ENCODE measurements at regions not wholly inside any gene's neighbourhood (a gene's known extent, or its start where the extent isn't known, plus 50 kb on each side); places are given as distances from the start of the nearest gene placed in this dataset.

DNA sequence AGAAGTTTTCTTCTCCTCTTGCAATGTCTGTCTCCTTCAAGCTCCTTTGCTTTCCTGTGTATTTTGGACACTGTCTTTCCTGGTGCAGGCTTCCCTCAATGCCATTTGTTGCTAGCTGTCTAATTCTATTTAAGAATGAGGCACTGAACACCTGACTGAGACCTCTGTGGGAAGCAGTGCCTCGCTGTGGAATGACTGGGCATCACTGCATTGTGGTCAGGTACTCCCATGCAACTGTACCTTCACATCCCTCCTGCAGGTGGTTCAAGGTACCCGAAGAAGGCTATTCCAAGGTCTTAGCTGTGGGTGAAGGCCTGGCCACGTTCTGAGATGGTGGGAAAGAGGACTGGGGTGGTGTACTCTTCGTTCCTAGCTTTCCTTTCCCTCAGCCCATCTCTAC, 152.8 kb upstream of the CTAGE1 start:
- no peak for DNase-seq

DNA sequence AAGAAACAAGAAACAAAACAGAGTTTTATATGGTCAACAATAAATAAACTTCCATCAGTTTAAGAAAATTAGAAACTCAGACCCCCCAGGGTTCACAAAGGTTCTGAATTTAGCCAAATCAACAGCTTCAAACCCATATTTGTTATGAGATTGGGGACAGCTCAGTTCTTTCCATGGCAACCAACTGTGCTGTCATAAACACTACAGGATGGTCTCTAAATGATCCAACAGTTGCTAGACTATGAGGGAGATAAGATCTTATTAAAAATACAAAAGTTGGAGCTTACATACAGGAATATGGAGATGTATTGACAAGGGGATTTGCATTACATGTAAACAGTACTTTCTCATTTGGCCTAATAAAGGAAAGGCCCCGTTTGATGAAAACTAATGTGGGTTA, 154.6 kb upstream of the CTAGE1 start:
- no peak for DNase-seq

DNA sequence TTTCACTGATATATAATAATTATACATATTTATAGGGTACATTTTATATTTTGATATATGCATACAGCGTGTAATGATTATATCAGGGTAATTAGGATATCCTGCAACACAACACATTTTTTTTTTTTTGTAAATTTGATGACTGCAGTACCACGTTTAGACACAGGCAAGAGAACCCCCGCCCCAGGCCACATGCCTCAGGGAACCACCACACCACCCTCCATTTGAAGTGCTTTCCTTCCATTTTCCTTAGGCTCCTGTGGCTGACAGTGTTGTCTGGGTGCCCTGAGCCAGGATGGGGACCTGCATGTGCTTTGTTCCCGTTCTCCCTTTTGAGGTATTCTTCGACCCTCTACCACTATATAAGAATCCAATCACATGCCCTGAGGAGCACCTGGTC, 161.6 kb upstream of the CTAGE1 start:
- no peak for DNase-seq

DNA sequence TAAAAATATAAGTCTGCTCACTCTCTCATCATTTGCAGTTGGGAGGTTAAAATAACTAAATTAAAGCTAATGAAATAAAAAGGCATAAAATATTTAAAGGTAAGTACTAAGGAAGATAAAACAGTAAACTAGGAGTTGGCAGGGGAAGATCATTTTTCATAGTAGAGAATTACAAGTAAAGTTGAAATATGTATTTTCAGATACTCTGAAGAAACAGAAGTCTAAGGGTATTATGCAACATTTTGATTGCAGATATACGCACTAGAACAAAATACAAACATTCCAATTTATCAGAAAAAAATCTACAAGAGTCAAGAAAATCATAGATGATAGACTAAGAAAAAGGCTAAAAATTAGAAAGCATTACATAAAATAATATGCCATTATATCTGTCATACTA, 167.6 kb upstream of the CTAGE1 start:
- DNase-seq = no peak

DNA sequence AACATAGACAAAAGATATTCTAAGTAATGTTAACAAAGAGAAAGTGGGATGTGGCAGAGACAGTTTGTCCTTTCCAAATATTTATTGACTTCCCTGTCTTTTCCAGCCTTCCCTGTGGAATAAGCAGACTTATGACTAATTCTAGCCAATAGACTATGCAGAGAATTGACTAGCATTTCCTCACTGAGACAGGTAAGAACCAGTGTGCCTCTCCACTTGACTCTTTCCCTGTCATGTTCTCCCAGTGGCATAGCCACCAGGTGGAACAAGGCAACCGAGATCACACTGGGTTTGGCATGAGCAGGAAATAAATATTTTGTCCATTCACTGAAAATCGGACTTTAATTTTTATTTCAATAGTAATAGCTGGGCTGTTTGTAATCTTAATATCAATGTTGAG, 168.1 kb upstream of the CTAGE1 start:
- no peak for DNase-seq

DNA sequence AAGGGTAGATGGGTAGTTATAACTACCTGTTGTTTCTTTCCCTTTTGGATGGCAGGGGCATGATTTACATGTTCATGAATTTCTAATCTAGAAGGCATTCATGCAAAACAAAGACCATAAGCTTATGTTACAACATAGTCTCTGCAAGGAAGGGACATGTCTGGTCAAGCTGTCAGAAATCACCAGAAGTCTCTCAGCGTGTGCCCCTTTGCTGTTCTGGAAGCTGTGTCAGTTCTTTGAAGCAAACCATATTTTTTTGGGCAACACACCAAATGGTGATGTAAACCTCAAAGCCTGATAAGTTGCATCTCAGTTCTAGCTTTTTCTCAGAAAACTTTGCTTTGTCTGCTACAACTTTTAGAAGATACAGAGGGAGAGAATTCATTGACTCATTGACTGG, 173.5 kb upstream of the CTAGE1 start:
- peak; percentile 17 for DNase-seq

DNA sequence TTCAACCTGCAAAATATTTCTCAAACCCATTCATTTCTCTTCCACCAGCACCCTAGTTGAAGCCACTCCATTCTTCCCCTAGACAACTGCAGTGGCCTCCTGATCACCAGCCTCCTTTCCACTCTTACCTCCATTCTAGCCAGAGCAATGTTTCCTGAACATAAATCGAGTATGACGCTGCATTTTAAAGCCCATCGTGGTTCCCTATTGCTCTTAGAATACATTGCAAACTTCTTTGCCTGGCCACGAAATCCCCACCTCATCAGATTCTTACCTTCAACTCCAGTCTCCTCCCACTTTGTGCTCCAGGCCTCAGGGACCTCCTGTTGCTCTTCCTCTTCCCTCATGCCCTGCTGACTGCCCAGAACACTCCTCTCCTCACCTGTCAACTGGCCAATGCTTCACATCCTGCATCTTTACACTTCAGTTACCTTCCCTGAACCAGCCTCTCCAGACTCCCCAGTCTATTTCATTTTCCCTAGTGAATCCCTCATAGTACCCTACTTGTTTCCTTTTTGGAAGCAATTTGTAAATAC, 176.5 kb upstream of the CTAGE1 start:
- DNase-seq = no peak

DNA sequence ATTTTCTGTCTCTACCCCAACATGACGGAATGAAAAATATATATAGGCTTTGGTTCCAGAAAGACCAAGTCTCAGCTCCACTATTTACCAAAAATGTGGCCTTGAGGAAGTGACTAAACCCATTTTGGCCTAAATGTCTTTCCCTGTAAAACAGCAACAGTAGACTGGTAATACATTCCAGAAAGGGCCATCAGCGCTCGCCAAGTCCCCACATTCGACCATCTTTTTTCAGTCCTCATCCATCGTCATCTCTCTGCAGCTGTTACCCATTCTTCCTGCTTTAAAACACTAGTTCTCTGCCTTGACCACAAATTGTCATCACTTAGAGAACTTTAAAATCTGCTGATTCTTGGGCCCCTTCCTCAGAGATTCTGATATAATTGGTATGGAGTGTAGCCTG, 183.8 kb upstream of the CTAGE1 start:
- DNase-seq = peak; percentile 59

DNA sequence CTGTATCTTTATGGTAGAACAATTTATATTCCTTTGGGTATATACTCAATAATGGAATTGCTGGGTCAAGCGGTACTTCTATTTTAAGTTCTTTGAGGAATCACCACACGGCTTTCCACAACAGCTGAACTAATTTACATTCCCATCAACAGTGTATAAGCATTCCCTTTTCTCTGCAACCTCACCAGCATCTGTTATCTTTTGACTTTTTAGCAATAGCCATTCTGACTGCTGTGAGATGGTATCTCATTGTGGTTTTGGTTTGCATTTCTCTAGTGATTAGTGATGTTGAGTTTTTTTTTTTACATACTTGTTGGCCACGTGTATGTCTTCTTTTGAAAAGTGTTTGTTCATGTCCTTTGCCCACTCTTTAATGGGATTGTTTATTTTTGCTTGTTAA, 184.7 kb upstream of the CTAGE1 start:
- peak; percentile 39 for DNase-seq

DNA sequence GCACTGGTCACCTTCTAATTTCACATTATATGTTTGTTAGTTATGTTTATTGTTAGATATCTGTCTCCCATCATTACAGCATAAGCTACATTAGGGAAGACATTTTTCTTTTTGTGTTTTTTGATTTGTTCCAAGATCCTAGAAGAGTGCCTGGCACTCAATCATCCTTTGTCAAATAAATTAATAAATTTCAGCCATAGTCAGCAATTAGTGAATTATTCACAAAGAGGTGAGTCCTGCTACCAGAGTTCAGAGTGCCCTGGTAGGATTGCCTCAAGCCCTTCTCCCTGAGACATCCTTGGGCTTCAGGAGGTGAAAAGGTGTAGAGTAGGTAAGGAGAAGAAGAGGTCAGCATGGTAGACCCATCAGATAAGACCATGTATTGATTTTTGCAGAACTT, 186.2 kb upstream of the CTAGE1 start:
- no peak for DNase-seq

DNA sequence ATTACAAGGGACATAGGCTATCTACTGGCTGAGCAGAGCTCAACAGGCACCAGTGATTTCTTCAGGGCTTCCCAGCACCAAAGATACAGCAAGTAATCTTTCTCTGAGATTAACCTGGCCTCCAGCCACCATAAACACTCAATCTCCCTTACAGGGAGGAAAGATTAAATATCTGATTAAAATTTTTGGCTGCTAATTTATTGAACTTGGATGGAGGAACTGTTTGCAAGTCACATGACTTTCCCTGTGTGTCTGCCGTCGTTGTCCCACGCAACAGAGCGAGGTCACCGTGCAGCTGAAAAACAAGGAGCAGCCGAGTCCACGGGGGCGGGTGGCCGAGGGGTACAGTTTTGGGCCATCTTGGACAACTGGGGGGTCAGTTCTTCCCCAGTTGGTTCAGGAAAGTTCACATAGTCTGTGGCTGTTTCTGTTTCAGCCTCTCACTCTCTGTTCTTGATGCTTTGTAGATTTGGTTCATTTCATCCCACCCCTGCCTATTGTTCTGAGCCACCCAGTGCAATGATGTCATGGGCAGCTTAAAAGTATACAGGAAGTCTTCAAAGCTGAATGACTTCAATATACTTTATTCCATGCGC, 186.8 kb upstream of the CTAGE1 start:
- no peak for DNase-seq

DNA sequence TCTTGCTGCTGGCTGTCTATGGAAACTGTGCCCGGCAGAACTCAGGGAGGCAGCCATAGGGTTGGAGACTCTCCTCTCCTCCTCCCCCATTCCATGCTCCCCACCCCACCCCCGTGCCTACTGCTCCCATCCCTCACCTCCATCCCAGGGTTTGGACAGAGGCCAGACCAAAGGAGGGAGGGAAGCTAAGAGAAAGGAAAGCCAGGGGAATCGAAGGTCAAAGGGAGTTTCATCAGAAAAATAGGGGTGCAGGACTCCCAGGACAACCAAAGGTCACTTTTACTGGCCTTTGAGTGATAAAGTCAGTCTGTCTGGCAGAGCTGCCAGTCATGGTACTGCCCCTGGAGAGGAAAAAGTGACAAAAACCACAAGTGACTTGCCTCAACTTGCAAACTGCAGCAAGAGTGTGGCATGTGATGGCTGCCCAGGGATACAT, 187.3 kb upstream of the CTAGE1 start:
- no peak for DNase-seq

DNA sequence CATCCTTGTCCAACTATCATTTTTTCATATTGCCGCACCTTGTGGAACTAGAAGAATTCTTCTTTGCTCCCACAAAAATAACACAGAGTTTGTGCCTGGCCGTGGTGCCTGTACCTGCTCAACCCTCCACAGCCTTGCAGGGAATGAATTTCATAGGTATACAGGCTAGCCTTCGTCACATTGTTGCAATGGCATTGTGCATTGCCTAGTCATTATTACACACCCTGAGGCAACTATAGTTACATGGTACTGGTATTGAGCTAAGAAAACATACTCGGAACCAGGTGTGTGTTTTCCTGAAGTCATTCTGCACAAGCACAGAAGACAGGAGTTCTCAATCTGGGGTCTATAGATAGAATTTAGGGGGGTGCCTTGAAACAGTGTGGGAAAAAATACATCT, 188.0 kb upstream of the CTAGE1 start:
- no peak for DNase-seq

DNA sequence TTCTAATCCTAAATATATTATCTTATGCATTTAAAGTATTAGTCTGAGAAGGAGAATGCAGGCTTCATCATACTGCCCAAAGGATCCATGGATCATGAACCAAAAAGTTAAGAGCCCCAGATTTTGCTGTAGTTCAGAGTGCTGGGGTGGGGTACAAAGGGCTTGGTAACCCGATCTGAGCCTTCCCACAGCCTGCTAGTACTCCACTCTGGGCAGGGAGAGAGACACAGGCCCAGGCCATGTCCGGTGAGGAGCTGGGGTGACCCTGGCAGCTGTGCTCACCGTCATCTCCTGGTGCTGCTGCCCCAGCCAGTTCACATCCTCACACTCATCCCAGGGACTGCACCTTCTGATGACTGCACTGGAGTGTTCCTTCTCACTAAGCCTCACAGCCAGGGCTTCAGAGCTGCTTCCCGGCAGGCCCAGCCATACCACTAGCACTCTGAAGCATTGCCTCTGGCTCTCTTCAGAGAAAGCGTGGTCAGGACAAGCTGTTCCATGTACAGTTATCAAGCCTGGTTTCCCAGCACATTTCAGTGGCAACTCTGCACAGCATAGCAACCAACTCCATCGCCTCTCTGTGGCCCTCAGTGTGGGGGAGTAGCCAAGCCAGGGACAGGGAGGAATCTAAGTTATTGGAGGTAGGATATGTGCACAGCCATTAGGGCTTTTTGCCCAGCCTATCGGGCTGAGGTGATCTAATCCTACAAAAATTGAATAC, 189.0 kb upstream of the CTAGE1 start:
- DNase-seq = peak; percentile 58

DNA sequence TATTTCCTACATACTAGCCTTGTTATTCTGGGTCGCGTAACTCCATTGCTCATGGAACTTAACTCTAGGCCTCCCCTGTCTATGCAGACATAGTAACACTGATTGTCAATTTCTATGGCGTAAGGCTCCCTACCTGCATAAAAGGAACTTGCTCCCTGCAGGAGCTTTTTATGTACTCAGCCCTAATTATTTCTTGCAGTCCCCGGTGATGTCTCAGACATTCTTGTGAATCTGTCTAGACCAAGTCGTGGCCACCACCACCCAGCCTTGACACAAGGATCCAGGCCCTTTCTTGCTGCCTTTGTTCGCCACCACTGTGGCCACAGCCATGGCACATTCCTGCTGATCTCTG, 189.5 kb upstream of the CTAGE1 start:
- no peak for DNase-seq

DNA sequence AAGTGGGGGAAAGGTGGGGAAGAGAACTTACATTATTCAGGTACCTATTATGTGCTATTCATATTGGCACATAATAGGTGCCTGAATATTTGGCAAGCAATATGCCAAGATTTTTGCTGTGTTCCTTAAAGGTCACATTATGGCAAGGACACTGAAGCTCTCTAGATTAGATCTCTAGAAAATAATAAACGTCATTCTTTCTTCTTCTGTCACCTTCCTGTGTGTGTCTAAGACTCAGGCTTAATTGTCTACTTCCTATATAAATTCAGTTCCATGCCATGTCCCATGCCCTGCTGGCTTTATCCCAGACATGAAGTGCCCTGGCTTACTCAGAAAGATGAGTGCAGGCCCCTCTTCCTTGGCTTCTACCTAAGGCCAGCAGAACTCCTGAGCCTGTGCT, 191.1 kb upstream of the CTAGE1 start:
- DNase-seq = no peak

DNA sequence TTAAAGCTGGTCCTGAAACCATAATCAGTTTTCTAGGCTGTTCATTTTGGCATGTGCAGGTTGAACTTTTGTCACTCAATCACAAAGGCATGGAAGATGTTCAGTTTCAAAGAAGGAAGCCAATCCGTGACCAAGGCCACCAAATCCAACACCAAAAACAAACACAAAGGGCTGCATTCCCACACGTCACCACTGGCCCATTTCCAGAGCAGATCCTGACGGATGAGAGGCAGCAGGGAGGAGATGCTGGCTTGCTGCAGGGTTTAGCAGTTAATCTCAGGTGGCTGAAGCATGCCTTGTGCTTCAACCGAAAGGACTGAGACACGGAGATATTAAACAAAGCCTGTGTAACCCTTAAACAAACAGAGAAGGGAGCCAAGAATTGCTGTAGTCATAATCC, 191.9 kb upstream of the CTAGE1 start:
- peak; percentile 13 for DNase-seq

DNA sequence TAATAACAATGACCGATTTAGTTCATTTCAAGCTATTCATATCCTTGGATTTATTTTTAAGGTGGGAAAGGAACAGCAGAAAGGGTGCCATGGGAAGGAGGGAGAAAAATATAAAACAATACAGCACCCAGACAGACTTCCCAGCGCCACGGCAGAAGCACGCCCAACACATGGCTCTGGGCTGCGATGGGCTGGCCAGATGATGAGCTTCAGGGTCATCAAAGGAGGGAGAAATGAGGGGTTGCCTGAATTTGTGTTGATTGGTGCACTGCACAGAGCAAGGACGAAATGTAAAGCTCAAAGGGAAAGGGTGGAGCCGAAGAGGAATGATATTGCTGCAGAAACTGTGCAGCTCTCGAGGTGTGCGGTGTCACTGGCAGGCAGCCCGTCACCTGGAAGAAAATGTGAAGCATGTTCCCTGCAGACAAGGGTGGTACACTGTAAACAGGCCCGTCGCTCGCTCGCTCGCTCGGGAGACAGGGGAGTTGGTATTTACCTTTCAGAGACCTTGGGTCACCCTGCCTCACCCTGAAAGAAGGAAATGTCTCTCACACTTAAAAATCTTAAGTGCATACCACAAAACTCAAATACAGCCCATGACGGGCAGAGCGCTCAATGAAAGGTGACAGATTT, 195.5 kb upstream of the CTAGE1 start:
- no peak for DNase-seq

DNA sequence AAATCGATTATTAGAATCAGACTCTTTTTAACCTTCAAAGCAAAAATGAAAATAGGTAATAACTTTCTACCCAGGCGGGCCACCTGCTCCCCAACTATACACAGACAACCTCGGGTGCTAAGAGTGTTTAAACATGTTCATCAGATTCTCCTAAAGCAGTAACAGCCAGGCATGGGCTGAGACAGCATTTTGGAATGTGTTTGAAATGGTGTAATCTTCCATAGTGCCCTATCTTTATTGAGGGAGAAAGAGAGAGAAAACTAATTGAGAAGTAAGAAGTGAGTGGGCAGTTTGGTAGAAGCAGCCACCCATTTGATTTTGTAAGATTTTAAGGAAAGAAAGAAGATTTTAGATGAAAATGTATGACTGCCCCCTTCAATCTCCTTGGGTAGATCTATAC, 196.1 kb upstream of the CTAGE1 start:
- DNase-seq = peak; percentile 25

DNA sequence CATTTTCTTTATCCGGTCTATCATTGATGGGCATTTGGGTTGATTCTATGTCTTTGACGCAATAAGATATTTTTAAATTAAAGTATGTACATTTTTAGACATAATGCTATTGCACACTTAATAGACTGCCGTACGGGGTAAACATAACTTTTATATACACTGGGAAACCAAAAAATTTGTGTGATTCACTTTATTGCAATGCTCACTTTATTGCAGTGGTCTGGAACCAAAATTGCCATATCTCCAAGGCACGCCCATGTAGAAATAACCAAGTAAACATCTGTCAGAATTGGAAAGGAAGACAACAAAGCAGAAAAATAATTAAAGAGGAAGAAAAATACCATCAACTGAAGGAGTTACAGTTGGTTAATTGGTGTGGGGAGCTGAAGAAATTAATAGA, 205.8 kb upstream of the CTAGE1 start:
- DNase-seq = no peak

DNA sequence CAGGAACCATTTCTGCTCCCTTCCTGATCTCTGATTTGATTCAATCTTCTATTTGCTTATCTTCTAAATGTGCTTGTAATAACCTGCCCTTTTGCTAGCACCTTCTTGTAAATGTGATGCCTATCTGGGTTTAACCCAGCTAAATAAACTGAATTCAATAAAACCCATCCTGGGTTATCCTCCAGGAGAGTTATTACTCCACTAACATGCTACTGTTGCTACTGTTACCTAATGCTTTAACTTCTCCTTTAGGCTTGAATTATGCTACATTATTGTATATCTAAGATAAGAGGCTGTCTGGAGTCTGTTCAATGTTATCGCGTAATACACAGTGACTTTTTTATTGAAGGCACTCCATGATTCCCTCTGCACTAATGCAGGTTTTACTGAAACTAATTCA, 206.5 kb upstream of the CTAGE1 start:
- no peak for DNase-seq

DNA sequence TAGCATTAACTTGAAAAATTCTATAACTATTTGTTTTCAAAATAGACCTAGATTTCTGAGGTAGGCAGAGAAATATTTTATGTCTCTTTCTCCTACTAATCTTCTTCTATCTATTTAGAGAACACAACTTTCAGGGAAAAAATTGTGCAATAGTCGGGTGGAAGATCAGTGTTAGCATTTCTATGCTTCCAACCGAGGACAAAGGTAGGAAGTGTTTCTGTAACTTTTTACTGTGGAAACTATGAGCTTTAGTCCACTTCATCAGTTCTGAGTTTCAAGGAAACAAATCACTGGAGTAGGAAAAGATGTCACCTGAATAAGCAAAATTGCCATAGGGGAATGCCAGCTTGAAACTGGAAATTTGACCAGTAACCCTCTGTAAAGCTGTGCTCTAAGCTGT, 207.7 kb upstream of the CTAGE1 start:
- no peak for DNase-seq

DNA sequence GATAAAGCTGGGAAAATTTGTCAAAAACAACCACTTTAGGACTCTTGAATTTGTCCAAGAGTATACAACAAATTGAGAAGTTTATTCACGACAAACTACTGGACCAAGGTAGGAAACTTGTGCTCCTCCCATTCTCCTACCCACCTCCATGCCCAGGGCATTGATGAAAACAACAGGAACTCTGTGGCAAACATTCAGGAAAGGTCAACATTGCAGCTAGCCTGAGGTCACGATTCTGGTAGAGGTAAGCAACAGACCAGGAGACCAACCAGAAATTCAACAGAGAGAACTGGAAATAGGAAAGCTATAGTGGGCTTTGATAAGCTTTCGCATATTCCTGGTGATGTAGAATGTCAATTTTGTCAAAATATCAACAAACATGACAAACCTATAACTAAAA, 209.1 kb upstream of the CTAGE1 start:
- DNase-seq = no peak

DNA sequence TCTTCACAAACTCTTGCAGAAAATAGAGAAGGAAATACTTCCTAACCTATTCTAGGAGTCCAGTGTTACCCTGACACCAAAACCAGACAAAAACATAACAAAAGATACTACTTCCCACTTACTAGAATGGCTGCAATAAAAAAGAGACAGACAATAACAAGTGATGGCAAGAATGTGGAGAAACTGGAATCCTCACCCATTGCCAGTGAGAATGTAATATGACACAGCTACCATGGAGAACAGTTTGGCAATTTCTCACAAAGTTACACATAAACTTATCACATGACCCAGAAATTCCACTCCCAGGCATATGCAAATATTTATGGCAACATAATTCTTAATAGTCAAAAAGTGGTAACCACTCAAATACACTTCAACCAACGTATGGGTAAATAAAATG, 209.8 kb upstream of the CTAGE1 start:
- DNase-seq = no peak

Data from fibroblast of skin of abdomen (primary cell).